NCI-H1694 treated with DMSO at 0.1 percent for 48 hours (cell line): ENCODE measurements at regions not wholly inside any gene's neighbourhood (a gene's known extent, or its start where the extent isn't known, plus 50 kb on each side); places are given as distances from the start of the nearest gene placed in this dataset.

ENCODE experiments used
- DNase-seq: peaks from one replicate; lab custom pipeline; 2025; lab: John Stamatoyannopoulos, UW

DNA sequence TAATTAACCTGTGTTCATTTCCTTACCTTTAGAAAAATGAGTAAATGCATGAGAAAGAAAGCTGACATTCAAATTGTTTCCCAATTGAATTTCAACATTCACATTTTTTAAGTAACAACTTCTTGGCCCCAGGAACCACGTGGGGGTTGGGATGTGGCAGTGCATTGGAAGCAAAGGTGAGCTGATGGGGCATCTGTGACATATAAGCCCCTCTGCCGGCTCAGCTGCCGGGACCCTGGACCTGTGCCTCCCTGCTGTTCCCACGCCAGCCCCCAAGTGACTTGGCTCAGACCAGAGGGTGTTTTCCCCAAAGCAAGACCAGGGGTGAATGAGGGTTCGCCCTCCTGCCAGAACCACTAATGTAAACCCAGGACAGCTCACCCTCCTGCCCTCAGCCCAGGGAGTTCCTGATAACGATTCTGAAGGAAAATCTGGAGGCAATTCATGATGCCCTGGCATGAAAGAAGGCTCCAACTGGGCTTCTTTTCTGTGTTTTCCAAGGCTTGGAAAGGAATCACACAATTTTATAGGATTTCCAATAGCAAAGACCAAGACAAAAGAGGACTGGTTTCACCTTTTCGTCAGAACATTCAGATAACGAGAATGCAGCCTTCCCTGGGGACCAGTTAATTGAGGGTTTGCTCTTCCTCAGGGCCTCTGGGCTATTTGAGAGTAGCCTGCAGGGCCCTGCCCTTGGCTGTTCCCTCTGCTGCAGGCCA is 193.2 kb upstream of the TWIST2 start:
- DNase-seq, result no peak

- DNase-seq, result no peak
Observed at GRCh38 chr2:238655198-238655860, 192.6 kb upstream of the TWIST2 start.

- no peak for DNase-seq
Observed at GRCh38 chr2:238655974-238656722, 191.7 kb upstream of the TWIST2 start.

GRCh38 chr2:238657132-238658053 is 190.5 kb upstream of the TWIST2 start:
- DNase-seq, result no peak

DNA sequence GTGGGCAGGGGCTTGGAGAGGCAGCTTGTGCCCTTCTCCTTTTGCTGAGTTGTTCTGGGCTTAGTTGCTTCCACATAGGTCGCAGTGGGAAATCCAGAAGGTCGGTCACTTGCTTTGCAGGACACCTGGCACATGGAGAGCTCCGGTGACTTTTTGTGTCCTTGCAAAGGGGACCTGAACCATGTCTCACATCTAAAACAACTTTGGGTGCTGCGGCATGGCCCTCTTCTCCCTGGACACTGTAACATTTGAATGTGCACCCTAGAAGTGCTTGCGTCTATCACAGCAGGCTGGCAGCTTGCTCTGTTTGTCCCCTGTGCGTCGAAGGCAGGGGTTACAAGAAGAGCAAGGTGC is 189.9 kb upstream of the TWIST2 start:
- no peak for DNase-seq

DNA sequence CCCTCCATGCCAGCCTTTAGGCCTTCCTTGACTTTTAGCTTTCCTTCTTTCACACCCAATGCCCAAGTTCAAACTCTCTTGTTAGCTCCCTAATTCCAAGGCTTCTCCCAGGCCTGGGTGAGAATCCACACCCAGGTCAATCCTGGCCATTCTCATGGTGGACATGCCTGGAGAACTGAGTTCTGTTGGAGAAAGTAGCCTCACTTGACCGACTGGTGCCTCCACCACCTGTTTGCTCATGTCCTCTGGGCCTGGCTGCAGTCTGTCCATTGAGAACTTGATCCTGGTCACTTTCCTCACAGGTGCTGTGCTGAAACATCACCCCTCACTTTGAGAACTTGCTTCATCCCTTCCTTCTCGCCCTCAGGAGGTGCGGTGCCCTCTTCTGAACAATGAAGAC is 189.1 kb upstream of the TWIST2 start:
- DNase-seq, result no peak

DNA sequence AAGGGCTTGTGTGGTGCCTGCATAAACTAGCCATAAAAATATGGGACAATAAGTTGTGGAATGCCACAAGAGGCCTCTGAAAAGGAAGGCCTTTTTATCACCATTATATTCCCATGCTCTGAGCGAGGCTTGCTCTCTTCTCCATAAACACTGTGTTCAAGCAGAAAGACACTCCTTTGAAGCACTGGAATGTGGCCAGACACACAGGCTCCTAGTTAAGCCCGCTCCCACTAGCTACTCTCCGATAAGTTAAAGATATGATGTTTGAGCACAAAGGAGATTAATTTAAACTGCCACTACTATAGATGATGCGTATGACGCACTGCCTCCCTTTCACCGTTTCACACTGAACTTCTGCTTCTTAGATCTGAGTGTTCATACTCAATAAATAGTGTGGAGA is 188.7 kb upstream of the TWIST2 start:
- DNase-seq, result no peak

DNA sequence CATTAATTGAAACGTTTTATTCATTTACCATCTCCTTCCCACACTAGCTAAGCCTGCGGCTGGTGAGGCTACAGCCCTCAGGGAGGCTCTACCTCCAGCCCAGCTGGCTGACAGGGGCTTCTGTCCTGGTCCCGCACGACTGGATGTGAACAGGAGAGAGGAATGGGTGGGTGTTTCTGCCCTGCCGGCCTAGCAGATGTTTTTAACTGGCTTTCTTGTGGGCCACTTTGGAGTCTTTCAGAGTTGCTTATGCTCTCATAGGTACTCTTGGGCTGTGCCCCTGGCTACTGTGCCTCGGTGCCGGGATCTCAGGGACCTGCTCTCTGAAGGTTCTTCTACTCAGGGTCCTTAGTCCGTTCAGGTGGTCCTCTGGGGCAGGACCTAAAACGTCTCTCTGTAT is 184.3 kb upstream of the TWIST2 start:
- DNase-seq, result no peak

DNA sequence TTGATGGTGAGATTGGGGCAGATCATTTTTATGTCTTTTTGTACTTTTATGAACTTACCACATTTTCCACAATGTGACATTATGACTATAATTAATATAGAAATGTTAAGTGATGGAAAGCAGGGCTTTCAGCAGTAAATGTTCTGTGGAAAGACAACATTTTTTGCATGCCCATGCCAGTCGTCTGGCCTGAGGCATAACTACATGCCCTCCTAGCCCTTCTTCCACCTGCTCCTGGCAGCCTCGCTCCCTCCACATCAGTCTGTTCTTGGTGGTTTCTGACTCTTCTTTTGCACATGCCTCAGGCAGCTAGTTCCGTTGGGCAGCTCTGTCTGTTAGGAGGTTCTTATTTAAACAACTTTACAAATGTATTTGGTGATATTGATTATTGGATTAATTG is 182.0 kb upstream of the TWIST2 start:
- DNase-seq, result no peak

DNA sequence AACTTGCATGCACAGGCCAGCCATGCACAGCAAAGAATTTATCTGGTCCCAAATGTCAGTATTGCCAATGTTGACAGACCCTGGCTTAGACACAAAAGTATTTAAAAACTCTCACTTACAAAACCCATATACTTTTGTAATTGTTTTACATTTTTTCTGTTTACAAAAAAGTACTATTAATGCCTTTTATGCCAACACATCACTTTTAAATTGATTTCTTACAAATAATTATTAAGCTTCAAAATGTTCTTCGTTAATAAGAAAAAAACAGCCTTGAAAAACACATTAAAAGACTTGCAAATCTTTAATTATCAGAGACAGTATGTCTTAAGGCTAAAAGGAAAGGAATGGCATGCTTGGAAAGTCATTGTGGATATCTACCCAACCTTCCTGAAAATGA is 181.3 kb upstream of the TWIST2 start:
- no peak for DNase-seq

DNA sequence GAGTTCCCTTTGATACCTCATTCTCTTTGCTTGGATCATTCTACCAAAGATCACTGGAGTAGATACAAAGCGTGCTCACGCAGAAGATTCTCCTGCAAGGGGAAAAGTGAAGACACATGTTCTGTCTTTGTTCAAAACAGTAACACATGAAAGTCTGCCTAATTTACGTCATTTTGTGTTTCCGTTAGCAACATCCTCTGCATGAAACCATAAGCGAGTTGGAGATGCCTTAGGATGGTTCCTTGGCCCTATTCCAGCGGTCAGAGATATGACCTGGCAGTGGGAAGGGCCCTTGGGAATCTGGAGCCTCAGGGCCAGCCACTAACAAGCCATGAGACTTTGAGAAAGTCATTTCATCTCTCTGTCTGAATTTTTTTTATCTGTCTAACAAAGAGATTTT is 180.9 kb upstream of the TWIST2 start:
- DNase-seq, result no peak

DNA sequence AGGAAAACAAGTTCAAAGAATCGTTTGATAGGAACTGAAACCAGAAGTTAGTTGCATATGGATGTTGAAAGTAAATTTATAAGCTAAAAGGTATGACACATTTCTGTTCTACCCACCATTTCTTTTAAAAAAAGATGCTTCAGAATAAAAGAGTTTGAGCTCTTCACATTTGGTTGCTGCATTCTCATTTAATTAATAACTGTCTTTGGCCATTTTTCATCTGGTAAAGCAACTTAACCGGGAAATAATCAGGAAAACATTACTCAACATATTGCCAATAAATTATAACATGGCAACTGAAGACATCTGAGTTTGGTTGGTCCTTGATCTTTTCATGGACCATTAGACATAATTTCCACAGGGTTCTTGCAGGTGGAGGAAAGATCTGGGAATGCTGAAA is 180.2 kb upstream of the TWIST2 start:
- DNase-seq, result no peak

GRCh38 chr2:238668426-238668825 is 179.5 kb upstream of the TWIST2 start:
- DNase-seq, result no peak

GRCh38 chr2:238669046-238669445 is 178.8 kb upstream of the TWIST2 start:
- DNase-seq, result no peak

GRCh38 chr2:238669581-238670080 is 178.3 kb upstream of the TWIST2 start:
- DNase-seq, result no peak

- DNase-seq, result no peak
Observed at GRCh38 chr2:238670111-238670585, 177.7 kb upstream of the TWIST2 start.

DNA sequence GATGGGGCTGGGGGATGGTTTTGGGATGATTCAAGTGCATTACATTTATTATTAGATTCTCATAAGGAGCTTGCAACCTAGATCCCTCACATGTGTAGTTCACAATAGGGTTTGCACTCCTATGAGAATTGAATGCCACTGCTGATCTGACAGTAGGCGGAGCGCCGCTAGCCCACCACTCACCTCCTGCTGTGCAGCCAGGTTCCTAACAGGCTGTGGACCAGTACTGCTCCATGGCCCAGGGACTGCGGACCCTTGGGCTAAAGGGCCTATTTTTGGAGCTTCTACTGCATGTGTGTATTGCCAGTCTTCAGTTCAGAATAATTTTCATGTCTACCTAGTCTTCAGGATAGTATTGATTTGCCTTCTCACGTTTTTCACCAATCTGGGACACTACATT is 165.3 kb upstream of the TWIST2 start:
- no peak for DNase-seq

DNA sequence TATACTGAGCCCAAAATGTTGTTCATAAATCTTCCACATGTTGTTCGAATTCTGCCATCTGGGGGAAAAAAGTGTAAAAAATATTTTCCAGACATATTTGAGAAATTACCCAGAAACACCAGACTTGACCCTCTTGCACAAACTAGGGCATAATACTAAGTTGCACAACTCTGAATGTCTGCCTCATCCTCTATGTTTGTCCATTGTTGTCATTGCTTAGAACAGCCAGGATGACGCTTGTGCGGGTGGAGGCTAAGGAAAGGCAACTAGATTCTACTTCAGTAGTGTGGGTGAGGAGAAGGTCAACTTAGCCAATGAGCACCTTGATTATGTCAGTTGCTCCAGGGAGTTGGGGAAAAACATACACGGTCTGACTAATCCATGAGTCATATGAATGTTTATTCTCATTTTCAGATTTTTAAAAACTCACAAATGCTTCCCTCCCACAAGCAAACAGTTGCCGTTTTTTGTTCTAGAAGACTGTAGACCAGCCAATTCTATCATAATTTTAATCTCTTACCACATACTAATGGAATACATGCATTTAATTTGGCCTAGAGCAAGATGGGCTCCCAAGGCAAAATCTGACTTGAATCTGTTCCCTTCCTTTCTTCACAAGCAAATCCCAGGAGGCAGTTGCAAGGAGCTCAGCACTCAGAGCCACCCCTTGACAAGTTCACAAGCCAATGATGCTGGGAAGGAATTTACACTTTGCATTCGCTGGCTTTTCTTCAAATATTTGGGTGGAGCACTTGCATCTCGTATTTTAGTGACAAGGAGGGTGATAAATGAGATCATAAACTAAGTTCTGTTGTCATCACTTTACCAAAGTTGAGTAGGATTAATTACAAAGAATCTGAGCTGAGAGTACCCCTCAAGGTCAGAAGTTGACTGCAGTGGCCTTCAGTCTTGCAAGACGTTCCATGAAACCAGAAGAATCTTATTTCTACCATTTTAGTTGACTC is 163.2 kb upstream of the TWIST2 start:
- no peak for DNase-seq

DNA sequence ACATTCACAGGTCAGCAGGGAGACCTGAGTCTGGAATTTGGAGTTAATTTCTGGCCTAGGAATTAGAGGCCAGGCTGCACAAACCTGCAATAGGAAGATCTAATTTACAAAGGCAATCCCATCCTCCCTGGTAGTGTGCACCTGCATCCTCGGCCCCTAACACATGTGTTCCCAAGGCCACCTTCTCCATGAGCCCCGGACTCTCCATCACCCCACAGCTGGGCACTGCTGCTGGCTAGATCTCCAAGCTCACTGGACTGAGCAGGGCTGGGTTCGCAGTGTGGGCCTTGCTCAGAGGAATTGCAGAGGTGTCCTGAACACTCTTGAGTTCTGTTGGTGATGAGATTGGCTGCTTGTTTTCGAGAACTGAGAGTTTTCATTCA is 162.6 kb upstream of the TWIST2 start:
- DNase-seq, result no peak

DNA sequence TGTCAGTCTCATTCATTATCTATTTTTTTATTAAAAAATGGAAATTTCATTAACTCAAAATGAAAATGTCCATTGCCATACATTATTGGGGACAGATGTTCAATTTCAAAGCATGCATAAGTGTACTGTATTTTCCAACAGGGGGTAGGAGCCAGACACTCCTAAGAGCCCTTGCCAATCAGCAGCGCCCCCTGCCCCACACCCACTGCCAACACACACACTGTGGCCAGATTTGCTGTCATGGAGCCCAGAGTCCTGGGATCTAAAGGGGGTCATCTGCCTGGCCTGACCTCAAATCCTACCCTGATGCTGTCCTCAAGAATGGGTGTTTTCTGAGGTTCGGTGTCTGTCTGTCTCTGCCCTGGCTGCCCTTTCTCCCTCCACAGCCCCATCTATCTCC is 162.2 kb upstream of the TWIST2 start:
- DNase-seq, result no peak

- no peak for DNase-seq
Observed at GRCh38 chr2:238686223-238686622, 161.7 kb upstream of the TWIST2 start.
